ENCODE measurements at regions not wholly inside any gene's neighbourhood (a gene's known extent, or its start where the extent isn't known, plus 50 kb on each side); places are given as distances from the start of the nearest gene placed in this dataset.

DNA sequence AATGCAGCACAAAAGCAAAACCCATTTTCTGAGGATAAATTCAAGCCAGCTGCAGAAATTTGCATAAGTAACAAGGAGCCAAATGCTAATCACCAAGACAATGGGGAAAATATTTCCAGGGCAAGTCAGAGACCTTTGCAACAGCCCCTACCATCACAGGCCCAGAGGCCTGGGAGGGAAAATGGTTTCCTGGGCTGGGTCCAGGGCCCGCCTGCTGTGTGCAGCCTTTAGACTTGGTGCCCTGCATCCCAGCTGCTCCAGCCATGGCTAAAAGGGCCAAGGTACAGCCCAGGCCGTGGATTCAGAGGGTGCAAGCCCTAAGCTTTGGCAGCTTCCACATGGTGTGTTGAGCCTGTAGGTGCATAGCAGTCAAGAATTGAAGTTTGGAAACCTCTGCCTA, 309.5 kb upstream of the SGCG start:
- TF ChIP-seq, protein P1, sequence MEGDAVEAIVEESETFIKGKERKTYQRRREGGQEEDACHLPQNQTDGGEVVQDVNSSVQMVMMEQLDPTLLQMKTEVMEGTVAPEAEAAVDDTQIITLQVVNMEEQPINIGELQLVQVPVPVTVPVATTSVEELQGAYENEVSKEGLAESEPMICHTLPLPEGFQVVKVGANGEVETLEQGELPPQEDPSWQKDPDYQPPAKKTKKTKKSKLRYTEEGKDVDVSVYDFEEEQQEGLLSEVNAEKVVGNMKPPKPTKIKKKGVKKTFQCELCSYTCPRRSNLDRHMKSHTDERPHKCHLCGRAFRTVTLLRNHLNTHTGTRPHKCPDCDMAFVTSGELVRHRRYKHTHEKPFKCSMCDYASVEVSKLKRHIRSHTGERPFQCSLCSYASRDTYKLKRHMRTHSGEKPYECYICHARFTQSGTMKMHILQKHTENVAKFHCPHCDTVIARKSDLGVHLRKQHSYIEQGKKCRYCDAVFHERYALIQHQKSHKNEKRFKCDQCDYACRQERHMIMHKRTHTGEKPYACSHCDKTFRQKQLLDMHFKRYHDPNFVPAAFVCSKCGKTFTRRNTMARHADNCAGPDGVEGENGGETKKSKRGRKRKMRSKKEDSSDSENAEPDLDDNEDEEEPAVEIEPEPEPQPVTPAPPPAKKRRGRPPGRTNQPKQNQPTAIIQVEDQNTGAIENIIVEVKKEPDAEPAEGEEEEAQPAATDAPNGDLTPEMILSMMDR (IDR thresholded peaks at IDR 0.05), result no peak
- TF ChIP-seq POLR2A (IDR thresholded peaks at IDR 0.05), result no peak
